ENCODE measurements at regions not wholly inside any gene's neighbourhood (a gene's known extent, or its start where the extent isn't known, plus 50 kb on each side); places are given as distances from the start of the nearest gene placed in this dataset.

GRCh38 chr4:100269446-100269845 is 79.2 kb upstream of the DDIT4L start:
- no peak overlapping the region for H3K27ac ChIP-seq (ENCODE audit: low read depth in 1 of 2, low read length in 2 of 2)
- H3K27me3 Mint-ChIP-seq (ENCODE audit: low read depth in 3 of 3) = peaks cover 0 to 3% (median 0%) of the 10 kb centered on the region in 3 donors
- DNase-seq = no peak
- no peak overlapping the region for H2AFZ ChIP-seq (ENCODE audit: insufficient read depth, low read depth, low read length, poor library complexity, severe bottlenecking)
- no peak overlapping the region for H3K4me3 Mint-ChIP-seq
- H3K36me3 ChIP-seq (replicated peaks in 1 of 2; ENCODE audit: control insufficient read depth in 1 of 2, insufficient read depth in 2 of 2, low read length in 2 of 2) = no peaks in the 10 kb centered on the region
- no peak overlapping the region for H3K27ac Mint-ChIP-seq
- no peaks in the 10 kb centered on the region for H4K20me1 ChIP-seq (ENCODE audit: insufficient read depth, low read length)
- no peaks in the 10 kb centered on the region for H3K36me3 Mint-ChIP-seq
- peaks cover 0 to 24% (median 8%) of the 10 kb centered on the region in 7 donors for H3K9me3 Mint-ChIP-seq
- no peaks in the 10 kb centered on the region for H3K79me2 ChIP-seq (ENCODE audit: insufficient read depth, low read length)
- H3K4me1 ChIP-seq (ENCODE audit: control insufficient read depth in 1 of 2, insufficient read depth in 2 of 2, low read length in 2 of 2) = no peaks in the 10 kb centered on the region
- H3K9ac ChIP-seq (ENCODE audit: insufficient read depth, low read length, poor library complexity, severe bottlenecking) = no peak overlapping the region
- no peak overlapping the region for H3K4me3 ChIP-seq (replicated peaks in 1 of 3; ENCODE audit: low read depth in 2 of 3, low read length in 3 of 3)
- H3K9me3 ChIP-seq (replicated peaks in 1 of 2; ENCODE audit: control insufficient read depth in 1 of 2, insufficient read depth in 1 of 2, low read length in 2 of 2) = peaks cover 0 to 20% of the 10 kb centered on the region in 2 donors
- no peak for TF ChIP-seq CTCF (IDR thresholded peaks at IDR 0.05)
- no peaks in the 10 kb centered on the region for H3K27me3 ChIP-seq (ENCODE audit: control insufficient read depth in 2 of 2, insufficient read depth in 2 of 2, low read length in 2 of 2)
- no peaks in the 10 kb centered on the region for H3K4me1 Mint-ChIP-seq
- no peak overlapping the region for H3K4me2 ChIP-seq (replicated peaks; ENCODE audit: extremely low read depth, low read length, poor library complexity, severe bottlenecking)
- intact Hi-C loops (cut with micrococcal nuclease) = no loop called here
- WGBS (ENCODE audit: insufficient coverage) = no CpG with 5 or more reads among the region's 2 CpGs

- no peak overlapping the region for H3K4me3 ChIP-seq (replicated peaks in 1 of 3; ENCODE audit: low read depth in 2 of 3, low read length in 3 of 3)
- no peak overlapping the region for H3K4me3 Mint-ChIP-seq
- H3K27me3 ChIP-seq (ENCODE audit: control insufficient read depth in 2 of 2, insufficient read depth in 2 of 2, low read length in 2 of 2) = no peaks in the 10 kb centered on the region
- H3K27me3 Mint-ChIP-seq (ENCODE audit: low read depth in 3 of 3) = peaks cover 0 to 3% (median 0%) of the 10 kb centered on the region in 3 donors
- H3K36me3 Mint-ChIP-seq = no peaks in the 10 kb centered on the region
- H3K27ac Mint-ChIP-seq = no peak overlapping the region
- peaks cover 0 to 20% of the 10 kb centered on the region in 2 donors for H3K9me3 ChIP-seq (replicated peaks in 1 of 2; ENCODE audit: control insufficient read depth in 1 of 2, insufficient read depth in 1 of 2, low read length in 2 of 2)
- no peaks in the 10 kb centered on the region for H3K79me2 ChIP-seq (ENCODE audit: insufficient read depth, low read length)
- H3K9me3 Mint-ChIP-seq = peaks cover 2 to 24% (median 8%) of the 10 kb centered on the region in 7 donors
- H4K20me1 ChIP-seq (ENCODE audit: insufficient read depth, low read length) = no peaks in the 10 kb centered on the region
- H3K9ac ChIP-seq (ENCODE audit: insufficient read depth, low read length, poor library complexity, severe bottlenecking) = no peak overlapping the region
- H3K36me3 ChIP-seq (replicated peaks in 1 of 2; ENCODE audit: control insufficient read depth in 1 of 2, insufficient read depth in 2 of 2, low read length in 2 of 2) = no peaks in the 10 kb centered on the region
- intact Hi-C loops (cut with micrococcal nuclease) = no loop called here
- no peak overlapping the region for H2AFZ ChIP-seq (ENCODE audit: insufficient read depth, low read depth, low read length, poor library complexity, severe bottlenecking)
- DNase-seq = no peak
- H3K4me2 ChIP-seq (replicated peaks; ENCODE audit: extremely low read depth, low read length, poor library complexity, severe bottlenecking) = no peak overlapping the region
- H3K4me1 ChIP-seq (ENCODE audit: control insufficient read depth in 1 of 2, insufficient read depth in 2 of 2, low read length in 2 of 2) = no peaks in the 10 kb centered on the region
- no CpG with 5 or more reads among the region's 2 CpGs for WGBS (ENCODE audit: insufficient coverage)
- no peaks in the 10 kb centered on the region for H3K4me1 Mint-ChIP-seq
- TF ChIP-seq CTCF (IDR thresholded peaks at IDR 0.05) = no peak
- H3K27ac ChIP-seq (ENCODE audit: low read depth in 1 of 2, low read length in 2 of 2) = no peak overlapping the region
These were observed 78.5 kb upstream of the DDIT4L start for GRCh38 chr4:100268789-100269188.

Measured in CD14-positive monocyte (primary cell).